ENCODE measurements at regions not wholly inside any gene's neighbourhood (a gene's known extent, or its start where the extent isn't known, plus 50 kb on each side); places are given as distances from the start of the nearest gene placed in this dataset.

GRCh38 chr14:104445086-104445485, 134.5 kb upstream of the C14orf180 start:
- Mint-ChIP-seq H3K4me3 (no peak overlapping the region), H3K36me3 (ENCODE audit: low read depth) (no peaks in the 10 kb centered on the region; the same call in 2 of the 3 replicates), H3K27ac (no peak overlapping the region), H3K9me3 (peaks cover 11% of the 10 kb centered on the region), H3K4me1 (peaks cover 9% of the 10 kb centered on the region), H3K27me3 (ENCODE audit: insufficient read depth, low read depth, poor library complexity) (peaks cover 7% of the 10 kb centered on the region)
- no peak for ATAC-seq
- Histone ChIP-seq H3K9me2 (ENCODE audit: insufficient read depth) (no peaks in the 10 kb centered on the region), H4K20me1 (replicated peaks; ENCODE audit: insufficient read depth) (no peaks in the 10 kb centered on the region), H3K4me3 (no peak overlapping the region), H3F3A (replicated peaks; ENCODE audit: low read depth) (no peaks in the 10 kb centered on the region), H3K36me3 (ENCODE audit: insufficient read depth) (no peaks in the 10 kb centered on the region), H3K79me2 (replicated peaks; ENCODE audit: insufficient read depth) (no peaks in the 10 kb centered on the region), H3K27me3 (ENCODE audit: insufficient read depth) (no peaks in the 10 kb centered on the region), H2AFZ (no peak overlapping the region), H3K27ac (ENCODE audit: low read depth) (no peak overlapping the region), H3K4me2 (no peak overlapping the region), H3K4me1 (ENCODE audit: insufficient read depth) (no peaks in the 10 kb centered on the region)
- DNase-seq (ENCODE audit: low spot score) = no peak
- TF ChIP-seq EZH2phosphoT487 (IDR thresholded peaks at IDR 0.05; ENCODE audit: unreplicated experiment) (no peak), EZH2 (IDR thresholded peaks at IDR 0.05; ENCODE audit: low read depth, unreplicated experiment) (no peak), JUNB (IDR thresholded peaks at IDR 0.05; ENCODE audit: unreplicated experiment) (no peak), REST (IDR thresholded peaks at IDR 0.05; ENCODE audit: unreplicated experiment) (no peak), STAT1 (IDR thresholded peaks at IDR 0.05; ENCODE audit: unreplicated experiment) (no peak), ZNF331 (CRISPR knock-in tag; IDR thresholded peaks at IDR 0.05; ENCODE audit: low read depth) (no peak), ZNF114 (CRISPR knock-in tag; IDR thresholded peaks at IDR 0.05) (no peak), NANOG (IDR thresholded peaks at IDR 0.05; ENCODE audit: borderline replicate concordance) (no peak), CREB1 (CRISPR knock-in tag; IDR thresholded peaks at IDR 0.05; ENCODE audit: low read depth) (no peak), CTCF (conservative IDR thresholded peaks at IDR 0.05; ENCODE audit: low read depth in 2 of 2) (no peak), POLR2AphosphoS5 (IDR thresholded peaks at IDR 0.05; ENCODE audit: low read depth) (no peak), ZNF462 (CRISPR knock-in tag; IDR thresholded peaks at IDR 0.05) (no peak), ETS1 (IDR thresholded peaks at IDR 0.05) (no peak)

Measured in GM23338 (cell line).